Gastrocnemius medialis (tissue), 4 donors: ENCODE measurements at regions not wholly inside any gene's neighbourhood (a gene's known extent, or its start where the extent isn't known, plus 50 kb on each side); places are given as distances from the start of the nearest gene placed in this dataset.
"Not testable (repeated sequence)": the region's sequence is repeated elsewhere in the genome, so short reads cannot be mapped to it uniquely, and the experiment has no call there.

Experiments used
- ATAC-seq, 2 donors: fragments of 150-250 bp; one replicate each; pipeline ENCODE4 v1.9.1; 2016
- DNase-seq, 2 donors: peaks; one replicate each; pipeline ENCODE4 v3.0.0-alpha.2; 2019
- H3K27ac ChIP-seq, 4 donors: fragments of 200-600 bp; sonication (generic); 1 replicate in 1 of 4; 2 replicates in 3 of 4; pipeline ENCODE4 v1.5.1; 2016 to 2018; ENCODE audit warnings: mild to moderate bottlenecking in 2 of 4, moderate library complexity in 1 of 4
- H3K27me3 ChIP-seq, 3 donors: fragments of 200-600 bp; sonication (generic) in 2 of 3; 1 replicate in 1 of 3; 2 replicates in 2 of 3; pipeline versions ENCODE4 v1.5.1 to v1.6.0; 2016 to 2019; ENCODE audit warnings: mild to moderate bottlenecking in 1 of 3, moderate library complexity in 1 of 3
- H3K36me3 ChIP-seq, 2 donors: fragments of 200-600 bp; sonication (generic) in 1 of 2; one replicate each; pipeline ENCODE4 v1.5.1; 2017 to 2018
- H3K4me1 ChIP-seq, 2 donors: fragments of 200-600 bp; sonication (generic) in 1 of 2; one replicate each; pipeline ENCODE4 v1.5.1; 2016 to 2017; ENCODE audit warnings: mild to moderate bottlenecking in 2 of 2
- H3K4me3 ChIP-seq, 4 donors: fragments of 200-600 bp; sonication (generic) in 3 of 4; 1 replicate in 1 of 4; 2 replicates in 3 of 4; pipeline ENCODE4 v1.5.1; 2016 to 2019; ENCODE audit warnings: mild to moderate bottlenecking in 2 of 4
- H3K9me3 ChIP-seq, 3 donors: fragments of 200-600 bp; sonication (generic) in 2 of 3; 1 replicate in 1 of 3; 2 replicates in 2 of 3; pipeline ENCODE4 v1.5.1; 2016 to 2019
- POLR2A ChIP-seq, 2 donors: fragments of 450-650 bp; IDR thresholded peaks; one replicate each; pipeline ENCODE4 v1.6.1; 2017; ENCODE audit warnings: antibody characterized with exemption in 2 of 2, mild to moderate bottlenecking in 2 of 2, moderate library complexity in 2 of 2
- in situ Hi-C, 4 donors: fragments of 200-750 bp; cut with MboI; loops; one replicate each; pipeline versions ENCODE4 v1.15.0 to v1.8.0; 2017; ENCODE audit warnings: low sequenced_read_pairs in 4 of 4
- intact Hi-C: fragments of 100-400 bp; cut with DNase I; formaldehyde crosslinking; loops from one replicate; pipeline ENCODE4 v1.15.1; 2023; ENCODE audit warnings: low total_unique reads
- TF ChIP-seq, protein P1 (sequence below), 5 experiments: fragments of 450-650 bp in 3 of 5; fragments of 200-600 bp in 2 of 5; sonication (generic) in 2 of 5; IDR thresholded peaks in 4 of 5; conservative IDR thresholded peaks in 1 of 5; 1 replicate in 4 of 5; 2 replicates in 1 of 5; pipeline ENCODE4 v1.5.1; 2016 to 2019; ENCODE audit warnings: antibody characterized with exemption in 5 of 5, mild to moderate bottlenecking in 3 of 5, moderate library complexity in 3 of 5

- H3K27me3 ChIP-seq: no peaks in the 10 kb centered on the region
- no peak for ATAC-seq
- intact Hi-C loops: loop anchor here (2.0 kb wide), 1 partner anchor 54 kb away; the partner anchor contains the start of gene ZNF254
- H3K27ac ChIP-seq: peak overlapping the region; percentile 80 to 89 (median 84)
- in situ Hi-C loops: no loop called here
- no peaks in the 10 kb centered on the region for H3K9me3 ChIP-seq
- TF ChIP-seq, protein P1, sequence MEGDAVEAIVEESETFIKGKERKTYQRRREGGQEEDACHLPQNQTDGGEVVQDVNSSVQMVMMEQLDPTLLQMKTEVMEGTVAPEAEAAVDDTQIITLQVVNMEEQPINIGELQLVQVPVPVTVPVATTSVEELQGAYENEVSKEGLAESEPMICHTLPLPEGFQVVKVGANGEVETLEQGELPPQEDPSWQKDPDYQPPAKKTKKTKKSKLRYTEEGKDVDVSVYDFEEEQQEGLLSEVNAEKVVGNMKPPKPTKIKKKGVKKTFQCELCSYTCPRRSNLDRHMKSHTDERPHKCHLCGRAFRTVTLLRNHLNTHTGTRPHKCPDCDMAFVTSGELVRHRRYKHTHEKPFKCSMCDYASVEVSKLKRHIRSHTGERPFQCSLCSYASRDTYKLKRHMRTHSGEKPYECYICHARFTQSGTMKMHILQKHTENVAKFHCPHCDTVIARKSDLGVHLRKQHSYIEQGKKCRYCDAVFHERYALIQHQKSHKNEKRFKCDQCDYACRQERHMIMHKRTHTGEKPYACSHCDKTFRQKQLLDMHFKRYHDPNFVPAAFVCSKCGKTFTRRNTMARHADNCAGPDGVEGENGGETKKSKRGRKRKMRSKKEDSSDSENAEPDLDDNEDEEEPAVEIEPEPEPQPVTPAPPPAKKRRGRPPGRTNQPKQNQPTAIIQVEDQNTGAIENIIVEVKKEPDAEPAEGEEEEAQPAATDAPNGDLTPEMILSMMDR (IDR thresholded peaks at IDR 0.05 in 4 of 5, conservative IDR thresholded peaks at IDR 0.05 in 1 of 5): no peak
- no peak for TF ChIP-seq POLR2A (IDR thresholded peaks at IDR 0.05)
- H3K4me1 ChIP-seq: peaks cover 2 to 14% of the 10 kb centered on the region in 2 donors
- DNase-seq: no peak
- peaks cover 0 to 11% of the 10 kb centered on the region in 2 donors for H3K36me3 ChIP-seq
- peak overlapping the region; percentile 79 to 89 (median 82) for H3K4me3 ChIP-seq
These were observed 54.3 kb upstream of the ZNF254 start for GRCh38 chr19:24032651-24033050.

- H3K36me3 ChIP-seq: peaks cover 0 to 11% of the 10 kb centered on the region in 2 donors
- DNase-seq (peak; percentile 71 to 82), ATAC-seq (peak; percentile 92 to 94)
- H3K9me3 ChIP-seq: no peaks in the 10 kb centered on the region
- intact Hi-C loops: loop anchor here (2.0 kb wide), 1 partner anchor 53 kb away; the partner anchor contains the start of gene ZNF254
- peaks cover 2 to 14% of the 10 kb centered on the region in 2 donors for H3K4me1 ChIP-seq
- TF ChIP-seq POLR2A (IDR thresholded peaks at IDR 0.05): peak; percentile 33 to 50
- TF ChIP-seq, protein P1 (IDR thresholded peaks at IDR 0.05 in 4 of 5, conservative IDR thresholded peaks at IDR 0.05 in 1 of 5): no peak
- in situ Hi-C loops: no loop called here
- H3K4me3 ChIP-seq: peak overlapping the region; percentile 79 to 89 (median 82)
- H3K27me3 ChIP-seq: no peaks in the 10 kb centered on the region
- H3K27ac ChIP-seq: peak overlapping the region; percentile 80 to 89 (median 84)
These were observed 53.6 kb upstream of the ZNF254 start for GRCh38 chr19:24033301-24033962.

DNA sequence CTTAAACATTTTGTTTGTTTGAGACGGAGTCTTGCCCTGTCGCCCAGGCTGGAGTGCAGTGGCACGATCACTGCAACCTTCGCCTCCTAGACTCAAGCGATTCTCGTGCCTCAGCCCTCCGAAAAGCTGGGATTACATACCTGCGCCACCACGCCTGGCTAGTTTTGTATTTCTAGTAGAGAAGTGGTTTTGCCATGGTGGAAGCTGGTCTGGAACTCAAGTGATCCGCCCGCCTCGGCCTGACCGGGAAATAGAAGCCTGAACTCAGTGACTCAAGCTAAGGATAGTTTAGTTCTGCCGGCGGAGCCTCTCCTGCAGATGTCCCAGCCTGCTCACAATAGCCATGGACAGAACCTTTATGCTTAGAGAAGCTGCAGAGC is 53.0 kb upstream of the ZNF254 start:
- Histone ChIP-seq H3K27ac (peak overlapping the region; percentile 80 to 89 (median 84)), H3K36me3 (peaks cover 0 to 11% of the 10 kb centered on the region in 2 donors), H3K9me3 (no peaks in the 10 kb centered on the region), H3K4me3 (peak overlapping the region; percentile 79 to 89 (median 82)), H3K27me3 (no peaks in the 10 kb centered on the region), H3K4me1 (peaks cover 2 to 14% of the 10 kb centered on the region in 2 donors)
- peak; percentile 5 to 28 for DNase-seq
- intact Hi-C loops (loop anchor here (2.0 kb wide), 1 partner anchor 53 kb away; the partner anchor contains the start of gene ZNF254), in situ Hi-C loops (no loop called here)
- ATAC-seq: peak; percentile 57 to 59
- no peak for TF ChIP-seq POLR2A (IDR thresholded peaks at IDR 0.05)
- TF ChIP-seq, protein P1 (IDR thresholded peaks at IDR 0.05 in 4 of 5, conservative IDR thresholded peaks at IDR 0.05 in 1 of 5): no peak

- H3K27me3 ChIP-seq, in situ Hi-C loops, DNase-seq, H3K9me3 ChIP-seq, ATAC-seq, intact Hi-C loops: not testable (repeated sequence)
- Histone ChIP-seq H3K27ac (peak overlapping the region in 1 of 4 donors; percentile 87), H3K4me1 (peaks cover 2 to 14% of the 10 kb centered on the region in 2 donors), H3K36me3 (peaks cover 0 to 11% of the 10 kb centered on the region in 2 donors), H3K4me3 (peak overlapping the region in 2 of 4 donors; percentile 79 to 81)
These were observed 51.6 kb upstream of the ZNF254 start for GRCh38 chr19:24035261-24035880.
